Heart left ventricle (tissue), 16 donors: ENCODE measurements at regions not wholly inside any gene's neighbourhood (a gene's known extent, or its start where the extent isn't known, plus 50 kb on each side); places are given as distances from the start of the nearest gene placed in this dataset.

Experiments
- ATAC-seq, 4 donors: fragments of 200-7000 bp; cut with Tn5 transposase; one replicate each; pipeline ENCODE4 v1.9.1; 2020 to 2022; ENCODE audit warnings: moderate library complexity in 4 of 4, mild to moderate bottlenecking in 3 of 4, moderate number of reproducible peaks in 1 of 4
- DNase-seq, 5 donors: peaks; one replicate each; pipeline ENCODE4 v3.0.0-alpha.2; 2020
- H3K27ac ChIP-seq, 12 donors: fragments of 200-600 bp; sonication (generic) in 4 of 12; one replicate each; pipeline versions ENCODE4 v1.5.0 to v1.8.0; 2016 to 2022; ENCODE audit warnings: mild to moderate bottlenecking in 2 of 12
- H3K27me3 ChIP-seq, 9 donors: fragments of 200-600 bp; sonication (generic) in 2 of 9; one replicate each; pipeline versions ENCODE4 v1.5.1 to v1.8.0; 2016 to 2022; ENCODE audit warnings: mild to moderate bottlenecking in 3 of 9
- H3K36me3 ChIP-seq, 9 donors: fragments of 200-600 bp; sonication (generic) in 2 of 9; one replicate each; pipeline versions ENCODE4 v1.5.0 to v1.8.0; 2018 to 2022; ENCODE audit warnings: mild to moderate bottlenecking in 2 of 9
- H3K4me1 ChIP-seq, 12 donors: fragments of 200-600 bp; sonication (generic) in 4 of 12; one replicate each; pipeline versions ENCODE4 v1.5.0 to v1.8.0; 2016 to 2022; ENCODE audit warnings: mild to moderate bottlenecking in 3 of 12
- H3K4me3 ChIP-seq, 12 donors: fragments of 200-600 bp; sonication (generic) in 4 of 12; one replicate each; pipeline versions ENCODE4 v1.5.0 to v1.8.0; 2017 to 2022; ENCODE audit warnings: mild to moderate bottlenecking in 9 of 12, moderate library complexity in 4 of 12
- H3K9me3 ChIP-seq, 12 donors: fragments of 200-600 bp; sonication (generic) in 4 of 12; one replicate each; pipeline versions ENCODE4 v1.5.0 to v1.8.0; 2016 to 2022; ENCODE audit warnings: mild to moderate bottlenecking in 1 of 12
- POLR2A ChIP-seq, 2 donors: fragments of 450-650 bp; IDR thresholded peaks; one replicate each; pipeline ENCODE4 v1.6.1; 2017; ENCODE audit warnings: antibody characterized with exemption in 2 of 2, mild to moderate bottlenecking in 2 of 2, moderate library complexity in 2 of 2
- WGBS, 4 donors: extraction: QIAGEN DNeasy Blood & Tissue Kit in 2 of 4; methylation state at CpG; one replicate each; pipeline versions ENCODE4 v1.1.5 to v1.1.7; 2013 to 2018; 5-methylcytosine and 5-hydroxymethylcytosine counted together
- intact Hi-C, 10 donors: fragments of 100-400 bp; cut with DNase I; formaldehyde crosslinking; loops; one replicate each; pipeline versions ENCODE4 v1.11.1 to v1.14.2; 2022
- TF ChIP-seq, protein P1 (sequence below), 12 donors: fragments of 200-600 bp; sonication (generic) in 4 of 12; IDR thresholded peaks; one replicate each; pipeline versions ENCODE4 v1.5.0 to v1.8.0; 2018 to 2022; ENCODE audit warnings: antibody characterized with exemption in 12 of 12, mild to moderate bottlenecking in 5 of 12
- donor health status: ischemic (EF 13 %, LVEDD 7.1; RV severe dilation, severe dysfunction).
- donor health status: healthy with polysubstance abuse.
- donor health status: DM: no; HTN: yes; CAD: no.
- donor health status: DM: no; HTN: no; CAD: no.
- donor health status: ischemic (EF 25% LVEDD 6.9; RV normal size, moderate dysfunction).
- donor health status: ischemic (EF 25% LVEDD 5.7; RV mildly dilated, moderate dysfunction).
- donor health status: healthy.
- donor health status: DM: yes; HTN: yes; CAD: no.
- donor health status: ischemic (EF 35%, LVEDD 5.7; RV mildly dilated, moderate dysfunction).
- donor health status: nonischemic (EF 11% LVEDD 7.7; RV severe dilation, severe dysfunction).
- donor health status: DM: yes; HTN: yes; CAD: no.
- donor health status: PGD.
- donor health status: ischemic (EF 29% LVEDD 5.4; RV normal size, mild dysfunction).
- donor health status: nonischemic (EF 23%, LVEDD 6.1; RV moderate dilation, normal function).

DNA sequence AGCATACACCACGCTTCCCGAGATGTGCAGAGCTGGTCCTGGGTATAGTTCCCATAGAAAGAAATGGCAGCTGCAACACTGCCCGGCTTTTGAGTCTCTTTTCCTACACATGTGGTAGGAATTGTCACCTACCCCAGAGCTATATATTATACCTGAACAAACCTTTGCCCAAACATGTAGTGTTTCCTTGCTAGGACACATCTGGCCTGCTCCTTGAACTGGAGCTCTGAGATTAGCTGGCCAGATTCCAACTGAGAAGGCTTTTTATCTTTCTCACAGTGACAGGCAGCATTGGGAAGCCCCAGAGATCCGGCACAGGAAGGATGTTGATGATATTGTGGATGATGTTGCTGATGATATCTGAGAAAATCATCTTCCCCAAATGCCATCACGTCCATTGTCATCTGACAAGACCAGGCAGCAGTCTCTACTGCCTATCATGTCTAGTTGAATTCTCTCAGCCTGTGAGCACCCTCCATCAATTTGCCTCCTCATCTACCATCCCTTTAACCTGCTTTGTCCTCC, 115.0 kb upstream of the SMYD2 start:
- H3K4me1 ChIP-seq, result no peaks in the 10 kb centered on the region

GRCh38 chr1:214174508-214175199, 106.3 kb upstream of the SMYD2 start:
- H3K4me3 ChIP-seq, result no peak overlapping the region
- H3K4me1 ChIP-seq, result no peaks in the 10 kb centered on the region
- H3K27ac ChIP-seq, result no peak overlapping the region
- H3K36me3 ChIP-seq, result no peaks in the 10 kb centered on the region
- DNase-seq (no peak), ATAC-seq (no peak)
- WGBS, 4 donors, result 28 to 52% (median 29%) methylated on average over 2 of the region's 2 CpGs
- TF ChIP-seq, protein P1, sequence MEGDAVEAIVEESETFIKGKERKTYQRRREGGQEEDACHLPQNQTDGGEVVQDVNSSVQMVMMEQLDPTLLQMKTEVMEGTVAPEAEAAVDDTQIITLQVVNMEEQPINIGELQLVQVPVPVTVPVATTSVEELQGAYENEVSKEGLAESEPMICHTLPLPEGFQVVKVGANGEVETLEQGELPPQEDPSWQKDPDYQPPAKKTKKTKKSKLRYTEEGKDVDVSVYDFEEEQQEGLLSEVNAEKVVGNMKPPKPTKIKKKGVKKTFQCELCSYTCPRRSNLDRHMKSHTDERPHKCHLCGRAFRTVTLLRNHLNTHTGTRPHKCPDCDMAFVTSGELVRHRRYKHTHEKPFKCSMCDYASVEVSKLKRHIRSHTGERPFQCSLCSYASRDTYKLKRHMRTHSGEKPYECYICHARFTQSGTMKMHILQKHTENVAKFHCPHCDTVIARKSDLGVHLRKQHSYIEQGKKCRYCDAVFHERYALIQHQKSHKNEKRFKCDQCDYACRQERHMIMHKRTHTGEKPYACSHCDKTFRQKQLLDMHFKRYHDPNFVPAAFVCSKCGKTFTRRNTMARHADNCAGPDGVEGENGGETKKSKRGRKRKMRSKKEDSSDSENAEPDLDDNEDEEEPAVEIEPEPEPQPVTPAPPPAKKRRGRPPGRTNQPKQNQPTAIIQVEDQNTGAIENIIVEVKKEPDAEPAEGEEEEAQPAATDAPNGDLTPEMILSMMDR (IDR thresholded peaks at IDR 0.05), result no peak
- TF ChIP-seq POLR2A (IDR thresholded peaks at IDR 0.05), result no peak
- no peaks in the 10 kb centered on the region for H3K9me3 ChIP-seq
- peaks cover 0 to 18% (median 0%) of the 10 kb centered on the region in 9 donors for H3K27me3 ChIP-seq
- intact Hi-C loops, result no loop called here

More for the DNA sequence above, 115.0 kb upstream of the SMYD2 start:
- WGBS, 4 donors, result 58 to 61% (median 60%) methylated on average over 5 of the region's 5 CpGs
- Histone ChIP-seq H3K27ac (no peak overlapping the region), H3K9me3 (no peaks in the 10 kb centered on the region), H3K4me3 (no peak overlapping the region), H3K27me3 (peaks cover 0 to 13% (median 0%) of the 10 kb centered on the region in 9 donors), H3K36me3 (no peaks in the 10 kb centered on the region)
- intact Hi-C loops, result no loop called here
- TF ChIP-seq POLR2A (IDR thresholded peaks at IDR 0.05), result no peak
- TF ChIP-seq, protein P1 (IDR thresholded peaks at IDR 0.05), result no peak
- ATAC-seq (no peak), DNase-seq (no peak)

- peaks cover 0 to 8% (median 0%) of the 10 kb centered on the region in 12 donors for H3K9me3 ChIP-seq
- 92 to 96% (median 96%) methylated on average over 2 of the region's 2 CpGs for WGBS, 4 donors
- ATAC-seq (no peak), DNase-seq (no peak)
- H3K4me1 ChIP-seq, result no peaks in the 10 kb centered on the region
- intact Hi-C loops, result no loop called here
- H3K27ac ChIP-seq, result no peak overlapping the region
- H3K27me3 ChIP-seq, result peaks cover 0 to 26% (median 0%) of the 10 kb centered on the region in 9 donors
- TF ChIP-seq POLR2A (IDR thresholded peaks at IDR 0.05), result no peak
- TF ChIP-seq, protein P1 (IDR thresholded peaks at IDR 0.05), result no peak
- no peaks in the 10 kb centered on the region for H3K36me3 ChIP-seq
- no peak overlapping the region for H3K4me3 ChIP-seq
These were observed 102.9 kb upstream of the SMYD2 start for GRCh38 chr1:214178102-214178501.

GRCh38 chr1:214184992-214185391, 96.0 kb upstream of the SMYD2 start:
- Histone ChIP-seq H3K9me3 (peaks cover 0 to 11% (median 0%) of the 10 kb centered on the region in 12 donors), H3K4me3 (no peak overlapping the region), H3K27me3 (peaks cover 4 to 64% (median 18%) of the 10 kb centered on the region in 9 donors), H3K27ac (no peak overlapping the region), H3K36me3 (no peaks in the 10 kb centered on the region), H3K4me1 (peaks cover 0 to 12% (median 5%) of the 10 kb centered on the region in 12 donors)
- TF ChIP-seq POLR2A (IDR thresholded peaks at IDR 0.05), result no peak
- TF ChIP-seq, protein P1 (IDR thresholded peaks at IDR 0.05), result no peak
- DNase-seq (no peak), ATAC-seq (no peak)
- 61 to 77% (median 69%) methylated on average over 2 of the region's 2 CpGs for WGBS, 4 donors
- intact Hi-C loops, result no loop called here
